ENCODE measurements at regions not wholly inside any gene's neighbourhood (a gene's known extent, or its start where the extent isn't known, plus 50 kb on each side); places are given as distances from the start of the nearest gene placed in this dataset.

GRCh38 chr1:5758859-5759578 is 233.2 kb downstream of the NPHP4 start:
- no peak overlapping the region for H3K9ac ChIP-seq (ENCODE audit: low read length)
- RAD21 ChIA-PET (ENCODE audit: low non-redundant PET in 1 of 2, low total read pairs in 2 of 2, uncharacterized antibody in 2 of 2, unreplicated experiment in 2 of 2): no interaction called here
- no peaks in the 10 kb centered on the region for H3K4me1 ChIP-seq (ENCODE audit: control insufficient read depth in 1 of 2, insufficient read depth in 2 of 2, low read length in 2 of 2)
- no peak for ATAC-seq
- H3K36me3 ChIP-seq (ENCODE audit: control insufficient read depth in 1 of 2, insufficient read depth in 2 of 2, low read length in 2 of 2): no peaks in the 10 kb centered on the region
- CTCF ChIA-PET: no interaction called here
- no TSS peak for BruUV-seq (replicated peaks)
- no peak overlapping the region for H3K4me2 ChIP-seq (ENCODE audit: low read length)
- no peak overlapping the region for H2AFZ ChIP-seq (ENCODE audit: low read depth, low read length, poor library complexity, severe bottlenecking)
- POLR2A ChIA-PET: no interaction called here
- H3K27ac ChIP-seq (ENCODE audit: low read depth, low read length): no peak overlapping the region
- TF ChIP-seq EZH2phosphoT487 (IDR thresholded peaks at IDR 0.05; ENCODE audit: borderline replicate concordance): no peak
- intact Hi-C loops (cut with micrococcal nuclease): no loop called here
- no peaks in the 10 kb centered on the region for H3K9me2 ChIP-seq (ENCODE audit: insufficient read depth)
- H3K27me3 ChIP-seq (ENCODE audit: insufficient read depth, low read length): no peaks in the 10 kb centered on the region
- H3K9me3 ChIP-seq (ENCODE audit: control insufficient read depth in 1 of 2, insufficient read depth in 1 of 2, low read depth in 1 of 2, low read length in 2 of 2): peaks cover 0 to 15% of the 10 kb centered on the region in 2 experiments; a peak in 2 of 4 replicates
- no peaks in the 10 kb centered on the region for H3K79me2 ChIP-seq (ENCODE audit: insufficient read depth, low read length)
- no peaks in the 10 kb centered on the region for H4K20me1 ChIP-seq (ENCODE audit: insufficient read depth)
- no peak overlapping the region for H3K4me3 ChIP-seq (replicated peaks in 1 of 2; ENCODE audit: low read depth in 1 of 2, low read length in 2 of 2)
- DNase-seq (ENCODE audit: low read depth, low spot score): no peak

- DNase-seq (ENCODE audit: low read depth, low spot score): no peak
- Histone ChIP-seq H3K9ac (ENCODE audit: low read length) (no peak overlapping the region), H3K4me2 (ENCODE audit: low read length) (no peak overlapping the region), H3K27me3 (ENCODE audit: insufficient read depth, low read length) (no peaks in the 10 kb centered on the region), H3K9me2 (ENCODE audit: insufficient read depth) (no peaks in the 10 kb centered on the region), H2AFZ (ENCODE audit: low read depth, low read length, poor library complexity, severe bottlenecking) (no peak overlapping the region), H4K20me1 (ENCODE audit: insufficient read depth) (no peaks in the 10 kb centered on the region), H3K27ac (ENCODE audit: low read depth, low read length) (no peak overlapping the region), H3K4me1 (ENCODE audit: control insufficient read depth in 1 of 2, insufficient read depth in 2 of 2, low read length in 2 of 2) (no peaks in the 10 kb centered on the region), H3K4me3 (replicated peaks in 1 of 2; ENCODE audit: low read depth in 1 of 2, low read length in 2 of 2) (no peak overlapping the region), H3K79me2 (ENCODE audit: insufficient read depth, low read length) (no peaks in the 10 kb centered on the region), H3K36me3 (ENCODE audit: control insufficient read depth in 1 of 2, insufficient read depth in 2 of 2, low read length in 2 of 2) (no peaks in the 10 kb centered on the region), H3K9me3 (ENCODE audit: control insufficient read depth in 1 of 2, insufficient read depth in 1 of 2, low read depth in 1 of 2, low read length in 2 of 2) (peaks cover 0 to 9% of the 10 kb centered on the region in 2 experiments; a peak in 2 of 4 replicates)
- ChIA-PET RAD21 (ENCODE audit: low non-redundant PET in 1 of 2, low total read pairs in 2 of 2, uncharacterized antibody in 2 of 2, unreplicated experiment in 2 of 2) (no interaction called here), POLR2A (no interaction called here), CTCF (no interaction called here)
- BruUV-seq (replicated peaks): no TSS peak
- intact Hi-C loops (cut with micrococcal nuclease): no loop called here
- peak; percentile 32; the same call in 1 of the 2 replicates for ATAC-seq
- TF ChIP-seq SP1 (IDR thresholded peaks at IDR 0.05; ENCODE audit: low read depth): no peak
- TF ChIP-seq ZFX (IDR thresholded peaks at IDR 0.05): no peak
- no peak for TF ChIP-seq POLR2AphosphoS5 (IDR thresholded peaks at IDR 0.05; ENCODE audit: low read depth, low read length)
- TF ChIP-seq RAD21 (IDR thresholded peaks at IDR 0.05; ENCODE audit: low read depth): no peak
- TF ChIP-seq JUND (IDR thresholded peaks at IDR 0.05): no peak
- TF ChIP-seq TCF7L2 (IDR thresholded peaks at IDR 0.05; ENCODE audit: borderline replicate concordance, extremely low read depth, insufficient read depth, insufficient read length): no peak
- no peak for TF ChIP-seq ZBTB33 (IDR thresholded peaks at IDR 0.05; ENCODE audit: extremely low read depth, insufficient replicate concordance, low read length)
- no peak for TF ChIP-seq EZH2 (IDR thresholded peaks at IDR 0.05)
- TF ChIP-seq ELF1 (IDR thresholded peaks at IDR 0.05; ENCODE audit: borderline replicate concordance, low read depth): no peak
- no peak for TF ChIP-seq SRF (IDR thresholded peaks at IDR 0.05; ENCODE audit: low read depth)
- TF ChIP-seq CTCF (IDR thresholded peaks at IDR 0.05 in 2 of 3, conservative IDR thresholded peaks at IDR 0.05 in 1 of 3; ENCODE audit: borderline replicate concordance in 1 of 3, insufficient read depth in 1 of 3, low read depth in 2 of 3, low read length in 2 of 3): no peak
- no peak for TF ChIP-seq YY1 (IDR thresholded peaks at IDR 0.05; ENCODE audit: extremely low read depth, insufficient replicate concordance, low read depth, low read length)
- no peak for TF ChIP-seq EZH2phosphoT487 (IDR thresholded peaks at IDR 0.05; ENCODE audit: borderline replicate concordance)
- no peak for TF ChIP-seq CEBPB (IDR thresholded peaks at IDR 0.05; ENCODE audit: low read depth)
Observed at GRCh38 chr1:5758000-5758858, 234.0 kb downstream of the NPHP4 start.

Measured in HCT116 (cell line).